Activated CD8-positive, alpha-beta memory T cell treated with anti-CD3 and anti-CD28 coated beads, Interleukin-2, amount 50 U/mL, for 1 hour (primary cell): ENCODE measurements at regions not wholly inside any gene's neighbourhood (a gene's known extent, or its start where the extent isn't known, plus 50 kb on each side); places are given as distances from the start of the nearest gene placed in this dataset.
"Not testable (repeated sequence)": the region's sequence is repeated elsewhere in the genome, so short reads cannot be mapped to it uniquely, and the experiment has no call there.

Experiments used
- DNase-seq: peaks from one replicate; pipeline ENCODE4 v3.0.0-alpha.2; 2020; ENCODE audit errors: extremely low read depth

GRCh38 chr3:187795207-187795960, 50.1 kb upstream of the BCL6 start:
- no peak for DNase-seq

DNA sequence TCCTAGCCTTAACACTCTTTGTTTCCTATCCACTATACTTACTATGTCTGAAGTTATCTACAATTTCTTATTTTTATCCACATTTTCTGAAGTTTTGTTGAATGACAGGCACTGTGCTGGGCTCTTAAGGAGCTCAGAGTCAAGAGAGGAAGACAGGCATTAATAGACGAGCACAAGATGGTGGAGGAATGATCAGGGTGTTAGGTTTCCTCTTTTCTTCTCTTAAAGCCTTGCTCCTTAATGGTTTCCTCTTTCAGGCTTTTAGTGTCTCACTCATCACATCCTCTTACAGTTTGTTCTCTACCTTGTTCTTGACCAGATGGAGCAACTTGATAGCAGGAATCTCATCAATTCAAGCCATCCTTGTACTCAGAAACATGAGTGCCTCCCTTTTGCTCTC, 52.9 kb upstream of the BCL6 start:
- no peak for DNase-seq

GRCh38 chr3:187798531-187799530, 53.6 kb upstream of the BCL6 start:
- no peak for DNase-seq

GRCh38 chr3:187799942-187800641, 54.8 kb upstream of the BCL6 start:
- DNase-seq, result no peak

DNA sequence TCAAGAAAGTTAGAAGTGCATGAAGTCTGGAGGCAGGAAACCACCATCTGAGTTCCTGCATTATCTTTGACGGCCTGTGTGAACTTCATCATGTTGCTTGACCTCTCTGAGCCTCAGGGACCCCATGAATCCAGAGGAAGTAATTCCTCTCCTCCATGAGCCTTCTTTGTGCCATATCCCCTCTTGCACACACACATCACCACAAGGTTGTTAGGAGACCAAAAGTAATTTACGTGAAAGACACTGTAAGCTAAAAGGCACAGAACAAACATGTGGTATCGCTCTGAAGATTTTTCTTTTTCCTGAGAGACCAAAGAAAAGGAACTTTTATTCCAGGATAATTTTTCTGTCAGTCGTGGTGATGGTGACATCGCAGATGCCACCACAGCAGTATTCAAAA, 55.9 kb upstream of the BCL6 start:
- no peak for DNase-seq

DNA sequence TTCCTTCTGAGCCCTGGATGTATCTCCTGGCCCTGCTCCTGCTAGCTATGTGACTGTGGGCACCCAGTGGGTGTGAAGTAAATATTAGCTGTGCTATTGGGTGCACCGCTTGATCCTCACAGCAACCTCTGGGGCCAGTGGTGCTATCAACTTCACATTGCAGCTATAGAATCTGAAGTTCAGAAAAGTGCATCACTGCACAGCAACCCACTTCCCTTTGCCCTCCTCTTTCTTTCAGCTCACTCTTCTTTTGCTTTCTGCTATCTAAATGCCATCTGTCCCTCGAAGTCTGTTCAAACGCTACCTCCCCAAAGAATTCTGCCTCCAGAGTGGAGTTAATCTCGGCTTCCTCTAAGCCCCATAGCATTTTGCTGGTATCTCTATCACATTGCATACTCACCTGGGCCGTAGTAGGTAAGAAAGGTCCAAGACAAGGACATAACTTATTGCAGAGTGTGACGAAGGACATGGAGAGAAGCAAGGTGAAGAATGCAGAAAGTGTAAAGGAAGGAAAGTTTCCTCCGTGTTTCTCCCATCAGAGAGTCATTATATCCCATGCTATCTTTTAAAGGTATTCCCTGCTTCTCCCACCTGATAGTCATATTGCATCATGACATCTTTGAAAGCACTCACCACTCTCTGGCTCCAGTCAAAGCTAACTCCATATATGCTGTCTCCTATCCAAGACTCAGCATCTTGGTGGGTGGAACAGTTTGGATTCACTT, 57.1 kb upstream of the BCL6 start:
- no peak for DNase-seq

GRCh38 chr3:187802928-187803259, 57.6 kb upstream of the BCL6 start:
- DNase-seq, result no peak

- no peak for DNase-seq
These were observed 59.0 kb upstream of the BCL6 start for GRCh38 chr3:187804120-187804744.

DNA sequence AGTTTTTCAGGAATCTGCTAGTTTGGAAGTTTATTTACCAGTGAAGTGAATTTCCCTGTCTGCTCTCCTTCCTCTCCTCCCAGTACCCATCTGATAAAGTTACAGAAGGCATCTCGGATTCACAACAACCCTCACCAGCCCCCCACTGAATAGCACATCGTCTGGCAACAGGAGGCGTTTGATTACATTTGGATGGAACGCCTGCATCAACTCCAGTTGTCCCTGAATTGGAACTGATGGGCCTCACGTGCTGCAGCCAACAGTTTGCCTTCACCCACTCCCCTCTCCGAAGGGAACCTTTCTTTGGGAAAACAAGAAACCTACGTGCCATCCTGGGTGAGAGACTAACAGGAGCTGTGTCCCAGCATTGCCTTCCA, 59.5 kb upstream of the BCL6 start:
- no peak for DNase-seq

- no peak for DNase-seq
These were observed 60.5 kb upstream of the BCL6 start for GRCh38 chr3:187805774-187806173.

DNA sequence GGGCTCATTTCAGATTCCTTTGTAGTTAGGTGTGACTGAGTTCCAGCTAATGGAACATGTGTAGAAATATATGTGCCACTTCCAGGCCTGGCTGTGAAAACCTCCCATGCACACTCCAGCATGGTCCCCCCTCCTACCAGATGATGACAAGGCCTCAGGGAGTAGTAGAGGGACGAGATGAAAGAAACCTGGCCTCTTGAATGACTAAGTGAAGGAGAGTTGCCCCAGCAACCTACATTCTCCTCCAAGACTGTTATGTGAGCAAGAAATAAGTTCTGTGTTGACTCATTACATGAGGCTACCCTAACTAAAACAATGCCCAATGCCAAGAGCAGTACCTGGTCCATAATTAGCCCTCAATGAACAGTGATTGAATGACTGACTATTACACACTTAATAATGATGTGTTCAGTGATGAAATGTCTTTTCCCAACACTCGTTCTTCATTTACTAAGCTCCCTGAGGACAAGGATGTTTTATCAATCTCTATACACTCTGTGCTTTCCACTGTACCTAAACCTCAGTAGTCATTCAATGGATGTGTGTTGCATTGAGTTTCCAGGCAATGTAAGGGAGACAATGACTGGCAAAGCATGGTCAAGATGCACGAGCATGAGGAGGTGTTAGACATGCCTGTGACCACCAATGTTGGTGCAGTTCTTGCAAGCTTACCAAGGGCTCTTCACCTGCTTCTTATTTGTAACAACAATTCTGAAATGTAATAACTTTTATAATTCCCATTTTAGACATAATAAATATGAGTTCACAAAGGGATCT, 62.0 kb upstream of the BCL6 start:
- no peak for DNase-seq

- DNase-seq, result no peak
These were observed 63.2 kb upstream of the BCL6 start for GRCh38 chr3:187808527-187808895.

DNA sequence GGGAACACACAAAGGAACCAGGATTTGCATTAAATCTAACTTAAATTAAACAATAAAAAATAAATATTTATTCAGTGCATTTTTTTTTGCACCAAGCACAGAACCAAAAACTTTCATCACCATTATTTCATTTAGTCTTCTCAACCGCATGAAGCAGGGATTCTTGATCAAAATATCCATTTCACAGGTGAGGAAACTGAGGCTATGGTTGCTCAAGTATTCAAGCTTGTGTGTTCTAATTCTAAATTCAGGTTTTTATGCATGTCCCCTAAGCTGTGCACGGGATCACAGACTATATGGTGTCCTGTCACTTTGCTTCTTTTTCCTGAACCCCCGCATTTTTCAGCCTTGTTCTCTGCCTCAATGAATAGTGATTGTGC, 64.3 kb upstream of the BCL6 start:
- DNase-seq, result no peak

GRCh38 chr3:187810021-187810446, 64.8 kb upstream of the BCL6 start:
- DNase-seq, result no peak

DNA sequence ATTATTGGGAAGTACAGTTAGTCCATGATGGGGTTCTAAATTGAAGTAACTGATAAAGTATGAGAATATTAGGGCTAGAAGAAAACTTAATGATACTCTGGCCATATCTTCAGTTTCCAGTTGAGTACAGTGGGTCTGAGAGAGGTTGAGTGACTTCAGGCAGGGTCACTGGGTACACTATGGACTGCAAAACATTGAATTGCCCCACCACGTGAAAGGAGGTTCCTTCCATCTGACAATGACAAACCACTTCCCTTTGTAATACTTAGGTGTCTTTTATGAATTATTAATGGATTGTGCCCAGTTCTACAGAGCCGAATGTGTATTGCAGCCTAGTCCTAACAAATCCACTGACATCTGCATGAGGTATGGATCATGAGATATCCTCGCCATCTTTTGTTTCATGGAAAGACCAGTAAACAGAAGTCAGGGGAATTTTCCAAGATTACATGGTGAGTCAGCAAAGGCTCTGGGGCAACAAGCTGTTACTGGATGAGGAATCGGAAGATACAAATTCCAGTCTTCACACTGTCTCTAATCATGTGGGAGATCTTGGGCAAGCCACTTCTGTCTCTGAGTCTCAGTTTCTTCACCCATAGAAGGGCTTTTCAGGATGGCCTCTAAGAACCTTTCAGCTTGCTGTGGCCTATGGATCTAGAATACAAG, 66.5 kb upstream of the BCL6 start:
- DNase-seq, result no peak

DNA sequence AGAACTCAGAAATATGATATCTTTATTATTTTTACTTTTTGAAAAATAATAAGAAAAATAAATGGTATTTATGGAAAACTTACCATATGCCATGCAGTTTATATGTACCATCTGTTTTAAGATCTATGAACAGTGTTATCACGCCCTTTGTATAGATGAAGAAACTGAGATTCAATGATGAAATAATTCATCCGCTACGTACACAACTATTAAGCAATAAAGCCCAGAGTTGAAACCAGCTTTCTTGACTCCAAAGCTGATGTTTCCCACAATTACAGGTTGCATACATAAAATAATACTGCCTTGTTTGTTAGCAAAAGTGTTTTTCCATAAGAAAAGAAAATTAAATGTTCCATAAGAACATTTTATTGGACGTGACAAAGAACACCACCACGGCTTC, 67.2 kb upstream of the BCL6 start:
- DNase-seq, result no peak

DNA sequence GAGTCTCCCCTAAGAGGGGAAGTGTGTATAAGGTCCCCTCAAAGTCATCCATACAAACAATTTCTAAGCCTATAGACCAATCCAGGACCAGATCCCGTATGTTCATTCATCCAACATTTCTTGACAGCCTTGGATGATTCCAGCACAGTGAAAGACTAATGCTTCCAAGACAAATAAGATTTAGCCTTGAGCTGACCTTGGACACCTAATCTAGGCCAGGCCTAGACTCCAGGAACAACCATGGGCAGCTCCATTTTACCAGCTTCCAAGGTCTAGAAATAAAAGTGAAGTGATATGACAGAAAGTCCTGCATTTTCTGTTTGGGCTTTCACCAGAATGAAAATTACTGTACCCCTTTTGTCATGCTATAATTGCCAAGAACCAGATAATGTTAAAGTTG, 67.9 kb upstream of the BCL6 start:
- DNase-seq, result no peak

DNA sequence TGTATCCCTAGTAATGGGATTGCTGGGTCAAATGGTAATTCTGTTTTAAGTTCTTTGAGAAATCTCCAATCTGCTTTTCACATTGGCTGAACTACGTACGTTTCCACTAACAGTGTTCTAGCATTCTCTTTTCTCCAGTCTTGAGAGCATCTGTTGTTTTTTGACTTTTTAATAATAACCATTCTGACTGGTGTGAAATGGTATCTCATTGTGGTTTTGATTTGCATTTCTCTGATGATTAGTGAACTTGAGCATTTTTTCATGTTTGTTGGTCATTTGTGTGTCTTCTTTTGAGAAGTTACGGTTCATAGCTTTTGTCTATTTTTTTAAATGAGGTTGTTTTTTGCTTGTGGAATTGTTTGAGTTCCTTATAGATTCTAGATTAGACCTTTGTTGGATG, 72.5 kb upstream of the BCL6 start:
- DNase-seq, result not testable (repeated sequence)

GRCh38 chr3:187821616-187822317, 76.5 kb upstream of the BCL6 start:
- no peak for DNase-seq
